Activated CD4-positive, alpha-beta T cell treated with anti-CD3 and anti-CD28 coated beads, Interleukin-2, amount 10 ng/mL, durations not matched to agents 7 days and 5 days (primary cell): ENCODE measurements at regions not wholly inside any gene's neighbourhood (a gene's known extent, or its start where the extent isn't known, plus 50 kb on each side); places are given as distances from the start of the nearest gene placed in this dataset.

ENCODE experiments used
- CTCF ChIA-PET: fragments of 350-600 bp; sonication (Branson Sonifier 250); formaldehyde crosslinking; loops from one replicate; lab custom pipeline; 2021; ENCODE audit warnings: antibody characterized with exemption; lab: Charles Lee
- POLR2A ChIA-PET: fragments of 350-600 bp; sonication (Branson Sonifier 250); formaldehyde crosslinking; loops from one replicate; lab custom pipeline; 2021; ENCODE audit warnings: antibody characterized with exemption; lab: Charles Lee
- DNase-seq: peaks from one replicate; pipeline ENCODE4 v3.0.0-alpha.2; 2020
- H3K27ac Mint-ChIP-seq: one replicate; pipeline ENCODE4 v1.8.0; 2021; ENCODE audit warnings: mild to moderate bottlenecking, moderate library complexity, mixed read lengths
- H3K27me3 Mint-ChIP-seq: one replicate; pipeline ENCODE4 v1.8.0; 2021; ENCODE audit warnings: mixed read lengths
- H3K36me3 Mint-ChIP-seq: one replicate; pipeline ENCODE4 v1.8.0; 2021; ENCODE audit warnings: low read depth, mixed read lengths
- H3K4me1 Mint-ChIP-seq: one replicate; pipeline ENCODE4 v1.8.0; 2021; ENCODE audit warnings: mixed read lengths
- H3K4me3 Mint-ChIP-seq: one replicate; pipeline ENCODE4 v1.8.0; 2021; ENCODE audit warnings: mild to moderate bottlenecking, moderate library complexity, mixed read lengths
- H3K9me3 Mint-ChIP-seq: one replicate; pipeline ENCODE4 v1.8.0; 2021; ENCODE audit warnings: mixed read lengths

GRCh38 chr14:97329701-97330100, 532.5 kb downstream of the VRK1 start:
- ChIA-PET CTCF (interaction anchor here (0.7 to 0.8 kb wide), 2 partner anchors 16 to 23 kb away, joined by 3 read pairs; no protein-coding TSS in a partner anchor), POLR2A (no interaction called here)
- Mint-ChIP-seq H3K4me3 (no peak overlapping the region), H3K27me3 (no peaks in the 10 kb centered on the region), H3K27ac (no peak overlapping the region), H3K36me3 (no peaks in the 10 kb centered on the region), H3K9me3 (peaks cover 8% of the 10 kb centered on the region), H3K4me1 (peaks cover 22% of the 10 kb centered on the region)
- no peak for DNase-seq

- no peak overlapping the region for H3K4me3 Mint-ChIP-seq
- no peak for DNase-seq
- peak overlapping the region; percentile 73 for H3K27ac Mint-ChIP-seq
- H3K27me3 Mint-ChIP-seq: no peaks in the 10 kb centered on the region
- peaks cover 26% of the 10 kb centered on the region for H3K4me1 Mint-ChIP-seq
- ChIA-PET CTCF (no interaction called here), POLR2A (no interaction called here)
- peaks cover 4% of the 10 kb centered on the region for H3K36me3 Mint-ChIP-seq
- peaks cover 8% of the 10 kb centered on the region for H3K9me3 Mint-ChIP-seq
Measured at GRCh38 chr14:97331058-97331457, 533.9 kb downstream of the VRK1 start.

GRCh38 chr14:97331526-97331925, 534.3 kb downstream of the VRK1 start:
- no peak for DNase-seq
- Mint-ChIP-seq H3K27me3 (no peaks in the 10 kb centered on the region), H3K27ac (peak overlapping the region; percentile 73), H3K4me1 (peaks cover 31% of the 10 kb centered on the region), H3K36me3 (peaks cover 4% of the 10 kb centered on the region), H3K9me3 (peaks cover 8% of the 10 kb centered on the region), H3K4me3 (no peak overlapping the region)
- POLR2A ChIA-PET: interaction anchor here (0.6 kb wide), 1 partner anchor 92 kb away, joined by 3 read pairs; no protein-coding TSS in a partner anchor
- CTCF ChIA-PET: no interaction called here

- Mint-ChIP-seq H3K36me3 (peaks cover 6% of the 10 kb centered on the region), H3K4me3 (no peak overlapping the region), H3K27ac (no peak overlapping the region), H3K4me1 (peaks cover 33% of the 10 kb centered on the region), H3K27me3 (no peaks in the 10 kb centered on the region), H3K9me3 (peaks cover 23% of the 10 kb centered on the region)
- CTCF ChIA-PET: interaction anchor here (0.7 to 0.9 kb wide), 2 partner anchors 8 to 10 kb away, joined by 3 read pairs; no protein-coding TSS in a partner anchor
- peak; percentile 14 for DNase-seq
- POLR2A ChIA-PET: no interaction called here
Measured at GRCh38 chr14:97336179-97336578, 539.0 kb downstream of the VRK1 start.

- Mint-ChIP-seq H3K36me3 (peaks cover 6% of the 10 kb centered on the region), H3K27me3 (no peaks in the 10 kb centered on the region), H3K4me1 (peaks cover 26% of the 10 kb centered on the region), H3K27ac (no peak overlapping the region), H3K4me3 (no peak overlapping the region), H3K9me3 (peaks cover 28% of the 10 kb centered on the region)
- CTCF ChIA-PET: interaction anchor here (0.9 kb wide), 2 partner anchors 9 to 11 kb away, joined by 3 read pairs; no protein-coding TSS in a partner anchor
- POLR2A ChIA-PET: no interaction called here
- no peak for DNase-seq
Measured at GRCh38 chr14:97336816-97337215, 539.6 kb downstream of the VRK1 start.

- Mint-ChIP-seq H3K4me3 (no peak overlapping the region), H3K4me1 (peaks cover 22% of the 10 kb centered on the region), H3K36me3 (peaks cover 6% of the 10 kb centered on the region), H3K27ac (no peak overlapping the region), H3K9me3 (peaks cover 30% of the 10 kb centered on the region), H3K27me3 (no peaks in the 10 kb centered on the region)
- POLR2A ChIA-PET: no interaction called here
- CTCF ChIA-PET: interaction anchor here (0.9 kb wide), 2 partner anchors 8 to 11 kb away, joined by 3 read pairs; no protein-coding TSS in a partner anchor
- DNase-seq: no peak
Measured at GRCh38 chr14:97337267-97337666, 540.1 kb downstream of the VRK1 start.

- Mint-ChIP-seq H3K9me3 (peaks cover 30% of the 10 kb centered on the region), H3K36me3 (peaks cover 6% of the 10 kb centered on the region), H3K27ac (no peak overlapping the region), H3K4me3 (no peak overlapping the region), H3K4me1 (peaks cover 18% of the 10 kb centered on the region), H3K27me3 (no peaks in the 10 kb centered on the region)
- POLR2A ChIA-PET: no interaction called here
- no peak for DNase-seq
- CTCF ChIA-PET: interaction anchor here (0.9 kb wide), 1 partner anchor 8 kb away, joined by 3 read pairs; no protein-coding TSS in a partner anchor
Measured at GRCh38 chr14:97337670-97338069, 540.5 kb downstream of the VRK1 start.

- Mint-ChIP-seq H3K27ac (no peak overlapping the region), H3K9me3 (peaks cover 25% of the 10 kb centered on the region), H3K27me3 (peaks cover 2% of the 10 kb centered on the region), H3K36me3 (peaks cover 2% of the 10 kb centered on the region), H3K4me3 (no peak overlapping the region), H3K4me1 (no peaks in the 10 kb centered on the region)
- ChIA-PET CTCF (interaction anchor here (0.6 to 0.8 kb wide), 2 partner anchors 8 to 30 kb away, joined by 3 read pairs; no protein-coding TSS in a partner anchor), POLR2A (no interaction called here)
- no peak for DNase-seq
Measured at GRCh38 chr14:97344666-97345065, 547.5 kb downstream of the VRK1 start.

- POLR2A ChIA-PET: no interaction called here
- peaks cover 4% of the 10 kb centered on the region for H3K4me1 Mint-ChIP-seq
- H3K27me3 Mint-ChIP-seq: peaks cover 2% of the 10 kb centered on the region
- CTCF ChIA-PET: no interaction called here
- H3K4me3 Mint-ChIP-seq: no peak overlapping the region
- no peak overlapping the region for H3K27ac Mint-ChIP-seq
- no peak for DNase-seq
- no peaks in the 10 kb centered on the region for H3K36me3 Mint-ChIP-seq
- peaks cover 8% of the 10 kb centered on the region for H3K9me3 Mint-ChIP-seq
Measured at GRCh38 chr14:97346675-97347074, 549.5 kb downstream of the VRK1 start.

- Mint-ChIP-seq H3K27ac (no peak overlapping the region), H3K36me3 (no peaks in the 10 kb centered on the region), H3K4me3 (no peak overlapping the region), H3K9me3 (peaks cover 4% of the 10 kb centered on the region), H3K4me1 (peaks cover 4% of the 10 kb centered on the region), H3K27me3 (peaks cover 2% of the 10 kb centered on the region)
- ChIA-PET POLR2A (no interaction called here), CTCF (no interaction called here)
- DNase-seq: no peak
Measured at GRCh38 chr14:97349463-97349862, 552.3 kb downstream of the VRK1 start.

GRCh38 chr14:97349946-97350345, 552.8 kb downstream of the VRK1 start:
- peaks cover 2% of the 10 kb centered on the region for H3K27me3 Mint-ChIP-seq

GRCh38 chr14:97350415-97350814, 553.2 kb downstream of the VRK1 start:
- H3K36me3 Mint-ChIP-seq: no peaks in the 10 kb centered on the region
- peaks cover 9% of the 10 kb centered on the region for H3K9me3 Mint-ChIP-seq

More at GRCh38 chr14:97349946-97350345, 552.8 kb downstream of the VRK1 start:
- Mint-ChIP-seq H3K4me1 (peaks cover 4% of the 10 kb centered on the region), H3K4me3 (no peak overlapping the region), H3K27ac (no peak overlapping the region), H3K9me3 (peaks cover 5% of the 10 kb centered on the region), H3K36me3 (no peaks in the 10 kb centered on the region)
- ChIA-PET POLR2A (no interaction called here), CTCF (no interaction called here)
- no peak for DNase-seq

GRCh38 chr14:97350894-97351731, 553.9 kb downstream of the VRK1 start:
- Mint-ChIP-seq H3K4me1 (peaks cover 4% of the 10 kb centered on the region), H3K27ac (no peak overlapping the region), H3K27me3 (peaks cover 2% of the 10 kb centered on the region), H3K36me3 (no peaks in the 10 kb centered on the region), H3K4me3 (no peak overlapping the region), H3K9me3 (peaks cover 10% of the 10 kb centered on the region)
- ChIA-PET CTCF (interaction anchor here (0.5 kb wide), 1 partner anchor 1010 kb away, joined by 4 read pairs; no protein-coding TSS in a partner anchor), POLR2A (no interaction called here)
- DNase-seq: no peak

More at GRCh38 chr14:97350415-97350814, 553.2 kb downstream of the VRK1 start:
- Mint-ChIP-seq H3K27ac (no peak overlapping the region), H3K4me1 (peaks cover 4% of the 10 kb centered on the region), H3K27me3 (peaks cover 2% of the 10 kb centered on the region), H3K4me3 (no peak overlapping the region)
- ChIA-PET POLR2A (no interaction called here), CTCF (no interaction called here)
- no peak for DNase-seq
